OCI-LY7 (cell line): ENCODE measurements at regions not wholly inside any gene's neighbourhood (a gene's known extent, or its start where the extent isn't known, plus 50 kb on each side); places are given as distances from the start of the nearest gene placed in this dataset.
"Not testable (repeated sequence)": the region's sequence is repeated elsewhere in the genome, so short reads cannot be mapped to it uniquely, and the experiment has no call there.

Experiments
- BruUV-seq: library from RNA; stranded (reverse); fragments of 400-500 nt; replicated peaks from 2 replicates; lab custom pipeline; 2021; lab: Mats Ljungman, UMichigan
- CTCF ChIA-PET: fragments of 300-600 bp; sonication (Branson Sonifier 250); formaldehyde crosslinking; loops from one replicate; lab custom pipeline; 2022; ENCODE audit warnings: antibody characterized with exemption; ENCODE audit not compliant: unreplicated experiment; lab: Charles Lee
- POLR2A ChIA-PET: fragments of 300-600 bp; sonication (Branson Sonifier 250); formaldehyde crosslinking; loops from one replicate; lab custom pipeline; 2022; ENCODE audit warnings: antibody characterized with exemption; lab: Charles Lee
- DNase-seq: peaks from one replicate; pipeline ENCODE4 v3.0.0-alpha.2; 2015; ENCODE audit warnings: low spot score
- H2AFZ ChIP-seq: fragments of 200-600 bp; sonication (generic), shearing (Covaris generic); 2 replicates; pipeline ENCODE4 v1.6.1; 2014; ENCODE audit warnings: mild to moderate bottlenecking, antibody characterized with exemption, low read length, moderate library complexity
- H3K27ac ChIP-seq: fragments of 200-600 bp; sonication (generic); 2 replicates; pipeline ENCODE4 v1.5.1; 2014; ENCODE audit warnings: mixed run types, low read depth, mild to moderate bottlenecking, moderate library complexity, low read length, inconsistent platforms; ENCODE audit not compliant: poor library complexity, severe bottlenecking
- H3K36me3 ChIP-seq: fragments of 200-600 bp; sonication (generic); 2 replicates; pipeline ENCODE4 v1.6.1; 2014; ENCODE audit warnings: mild to moderate bottlenecking, antibody characterized with exemption, low read length, moderate library complexity, mixed read lengths; ENCODE audit not compliant: insufficient read depth
- H3K4me1 ChIP-seq: fragments of 200-600 bp; sonication (generic); 2 replicates; pipeline ENCODE4 v1.5.1; 2014; ENCODE audit warnings: mild to moderate bottlenecking, low read length; ENCODE audit not compliant: insufficient read depth, poor library complexity, severe bottlenecking
- H3K4me2 ChIP-seq: fragments of 200-600 bp; sonication (generic); 2 replicates; pipeline ENCODE4 v1.6.1; 2014; ENCODE audit warnings: mild to moderate bottlenecking, low read length
- H3K4me3 ChIP-seq: fragments of 200-600 bp; sonication (generic); 2 replicates; pipeline ENCODE4 v1.5.1; 2014; ENCODE audit warnings: mild to moderate bottlenecking, low read depth, low read length; ENCODE audit not compliant: poor library complexity, severe bottlenecking
- H3K79me2 ChIP-seq: fragments of 200-600 bp; sonication (generic); 2 replicates; pipeline ENCODE4 v1.6.1; 2016; ENCODE audit warnings: low read depth, mild to moderate bottlenecking, low read length, moderate library complexity, mixed read lengths; ENCODE audit not compliant: insufficient read depth
- H3K9me2 ChIP-seq: fragments of 200-600 bp; sonication (generic); 2 replicates; pipeline ENCODE4 v1.6.1; 2016; ENCODE audit warnings: mild to moderate bottlenecking, low read length, mixed read lengths; ENCODE audit not compliant: insufficient read depth
- H3K9me3 ChIP-seq: fragments of 200-600 bp; sonication (generic); 2 replicates; pipeline ENCODE4 v1.6.1; 2014; ENCODE audit warnings: mild to moderate bottlenecking, mixed run types, low read length, mixed read lengths
- H4K20me1 ChIP-seq: fragments of 200-600 bp; sonication (generic); 2 replicates; pipeline ENCODE4 v1.6.1; 2014; ENCODE audit warnings: mild to moderate bottlenecking, antibody characterized with exemption, low read length, moderate library complexity, mixed read lengths; ENCODE audit not compliant: insufficient read depth
- CTCF ChIP-seq: fragments of 200-600 bp; sonication (generic); conservative IDR thresholded peaks from 2 replicates; pipeline ENCODE4 v1.5.1; 2014; ENCODE audit warnings: mild to moderate bottlenecking, antibody characterized with exemption, low read length, moderate library complexity, mixed read lengths
- EZH2phosphoT487 ChIP-seq: fragments of 200-600 bp; sonication (generic); IDR thresholded peaks from 2 replicates; pipeline ENCODE4 v1.6.1; 2018; ENCODE audit warnings: low read depth, borderline replicate concordance, mild to moderate bottlenecking, mixed run types, antibody characterized with exemption, low read length, moderate library complexity, mixed read lengths
- intact Hi-C: fragments of 100-400 bp; cut with micrococcal nuclease; formaldehyde crosslinking; loops from one replicate; pipeline ENCODE4 v1.10.0; 2022; ENCODE audit not compliant: unreplicated experiment

- no peaks in the 10 kb centered on the region for H4K20me1 ChIP-seq
- no TSS peak for BruUV-seq
Observed at GRCh38 chr19:28697308-28697707, 515.6 kb downstream of the UQCRFS1 start.

GRCh38 chr19:28694812-28695211 lies 518.1 kb downstream of the UQCRFS1 start:
- Histone ChIP-seq H3K4me3 (no peak overlapping the region), H3K9me2 (no peaks in the 10 kb centered on the region), H3K4me1 (no peaks in the 10 kb centered on the region), H3K9me3 (no peaks in the 10 kb centered on the region), H3K36me3 (no peaks in the 10 kb centered on the region), H4K20me1 (no peaks in the 10 kb centered on the region), H3K4me2 (no peak overlapping the region), H2AFZ (no peak overlapping the region), H3K79me2 (no peaks in the 10 kb centered on the region), H3K27ac (no peak overlapping the region)
- BruUV-seq: no TSS peak
- POLR2A ChIA-PET: no interaction called here
- TF ChIP-seq CTCF (no peak), EZH2phosphoT487 (no peak)
- DNase-seq: no peak
- CTCF ChIA-PET: no interaction called here
- intact Hi-C loops: no loop called here

More at GRCh38 chr19:28697308-28697707, 515.6 kb downstream of the UQCRFS1 start:
- Histone ChIP-seq H2AFZ (no peak overlapping the region), H3K9me3 (no peaks in the 10 kb centered on the region), H3K27ac (no peak overlapping the region), H3K36me3 (no peaks in the 10 kb centered on the region), H3K4me2 (no peak overlapping the region), H3K4me3 (no peak overlapping the region), H3K4me1 (no peaks in the 10 kb centered on the region), H3K79me2 (no peaks in the 10 kb centered on the region), H3K9me2 (no peaks in the 10 kb centered on the region)
- intact Hi-C loops: no loop called here
- POLR2A ChIA-PET: interaction anchor here (0.6 kb wide), 1 partner anchor 180 kb away, joined by 3 read pairs; no protein-coding TSS in a partner anchor
- TF ChIP-seq CTCF (no peak), EZH2phosphoT487 (no peak)
- CTCF ChIA-PET: no interaction called here
- DNase-seq: no peak

- no peak for DNase-seq
- no peaks in the 10 kb centered on the region for H3K9me3 ChIP-seq
- no peaks in the 10 kb centered on the region for H4K20me1 ChIP-seq
- no peak overlapping the region for H3K27ac ChIP-seq
- CTCF ChIA-PET: no interaction called here
- no peak overlapping the region for H2AFZ ChIP-seq
- H3K79me2 ChIP-seq: no peaks in the 10 kb centered on the region
- H3K4me3 ChIP-seq: no peak overlapping the region
- no peaks in the 10 kb centered on the region for H3K4me1 ChIP-seq
- POLR2A ChIA-PET: no interaction called here
- H3K9me2 ChIP-seq: no peaks in the 10 kb centered on the region
- TF ChIP-seq CTCF (no peak), EZH2phosphoT487 (no peak)
- BruUV-seq: no TSS peak
- H3K4me2 ChIP-seq: no peak overlapping the region
- H3K36me3 ChIP-seq: no peaks in the 10 kb centered on the region
- intact Hi-C loops: no loop called here
Observed at GRCh38 chr19:28691683-28692082, 521.3 kb downstream of the UQCRFS1 start.

- H3K4me1 ChIP-seq, intact Hi-C loops, H3K4me2 ChIP-seq, H3K36me3 ChIP-seq, H3K79me2 ChIP-seq, DNase-seq, H3K27ac ChIP-seq, H3K9me2 ChIP-seq, CTCF ChIA-PET, POLR2A ChIA-PET, H2AFZ ChIP-seq, H3K9me3 ChIP-seq, H4K20me1 ChIP-seq, BruUV-seq, H3K4me3 ChIP-seq: not testable (repeated sequence)
Observed at GRCh38 chr19:28689464-28689863, 523.5 kb downstream of the UQCRFS1 start.
